ENCODE measurements at regions not wholly inside any gene's neighbourhood (a gene's known extent, or its start where the extent isn't known, plus 50 kb on each side); places are given as distances from the start of the nearest gene placed in this dataset.
A peak's percentile ranks its signal among the peaks of the same experiment; 100 is the strongest.
"Not testable (repeated sequence)": the region's sequence is repeated elsewhere in the genome, so short reads cannot be mapped to it uniquely, and the experiment has no call there.

DNA sequence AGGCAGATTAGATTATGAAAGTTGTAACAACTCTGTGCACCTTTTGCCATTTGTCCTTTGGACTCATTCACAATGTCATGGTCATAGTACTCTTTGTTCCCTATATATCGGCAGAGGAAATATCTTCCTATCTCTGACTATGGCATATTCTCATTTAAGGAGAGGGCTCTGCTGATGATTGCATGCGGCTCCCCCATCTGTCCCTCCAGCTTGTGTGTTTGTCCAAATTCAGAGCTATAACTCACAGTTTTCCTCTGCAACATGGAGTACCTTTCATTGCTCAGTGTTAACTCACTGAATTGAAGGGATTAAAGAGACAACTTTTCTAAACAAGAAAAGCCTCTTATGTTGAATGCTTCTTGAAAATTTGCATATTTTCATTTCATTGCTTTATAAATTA, 145.5 kb downstream of the OTUD1 start:
- peaks cover 7% of the 10 kb centered on the region for H3K9me3 Mint-ChIP-seq
- peaks cover 1% of the 10 kb centered on the region for H3K36me3 Mint-ChIP-seq
- no peaks in the 10 kb centered on the region for H3K4me1 Mint-ChIP-seq
- H3K4me3 Mint-ChIP-seq = no peak overlapping the region
- H3K27ac Mint-ChIP-seq = no peak overlapping the region
- H3K27me3 Mint-ChIP-seq = no peaks in the 10 kb centered on the region
- no peak for DNase-seq

DNA sequence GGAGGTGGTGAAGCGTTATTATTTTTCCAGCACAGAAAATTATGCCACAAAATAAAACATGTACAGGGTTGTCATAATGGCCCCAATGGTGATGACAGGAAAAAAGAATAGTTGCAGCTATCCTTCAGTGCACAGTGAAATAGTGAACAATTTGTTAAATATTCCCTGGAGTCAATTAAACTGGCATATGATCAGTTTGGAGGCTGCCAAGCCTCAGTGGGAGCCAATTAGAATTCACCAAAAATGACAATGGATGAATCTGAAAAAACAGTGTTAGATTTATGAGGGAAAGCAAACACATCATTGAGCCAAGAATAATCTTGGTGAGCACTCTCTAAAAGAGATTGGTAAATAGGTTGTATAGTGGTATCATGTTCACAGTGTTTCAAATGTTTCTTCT, 146.3 kb downstream of the OTUD1 start:
- no peak overlapping the region for H3K27ac Mint-ChIP-seq

DNA sequence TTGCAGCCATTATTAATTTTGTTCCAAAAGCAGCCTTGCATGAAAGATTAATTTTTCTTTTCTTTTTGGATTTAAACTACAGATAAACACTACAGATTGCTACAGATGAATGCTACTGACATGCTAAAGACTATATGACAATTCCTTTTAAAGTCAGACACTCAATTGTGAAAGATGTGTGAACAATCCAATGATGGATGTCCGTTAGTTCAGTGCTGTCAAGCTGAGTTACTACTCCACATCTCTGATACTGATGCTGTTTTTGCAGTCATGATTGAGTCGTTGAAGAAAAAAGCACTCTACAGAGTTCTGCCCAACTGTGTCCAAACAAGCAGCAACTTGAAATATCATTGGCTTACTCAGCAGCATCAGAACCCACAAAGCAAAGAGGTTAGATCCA, 146.8 kb downstream of the OTUD1 start:
- Mint-ChIP-seq H3K27me3 (no peaks in the 10 kb centered on the region), H3K27ac (no peak overlapping the region), H3K9me3 (peaks cover 7% of the 10 kb centered on the region), H3K4me1 (no peaks in the 10 kb centered on the region), H3K36me3 (peaks cover 1% of the 10 kb centered on the region), H3K4me3 (no peak overlapping the region)
- no peak for DNase-seq

More for the DNA sequence above, 146.3 kb downstream of the OTUD1 start:
- Mint-ChIP-seq H3K4me1 (no peaks in the 10 kb centered on the region), H3K4me3 (no peak overlapping the region), H3K36me3 (peaks cover 1% of the 10 kb centered on the region), H3K27me3 (no peaks in the 10 kb centered on the region), H3K9me3 (peaks cover 7% of the 10 kb centered on the region)
- no peak for DNase-seq

DNA sequence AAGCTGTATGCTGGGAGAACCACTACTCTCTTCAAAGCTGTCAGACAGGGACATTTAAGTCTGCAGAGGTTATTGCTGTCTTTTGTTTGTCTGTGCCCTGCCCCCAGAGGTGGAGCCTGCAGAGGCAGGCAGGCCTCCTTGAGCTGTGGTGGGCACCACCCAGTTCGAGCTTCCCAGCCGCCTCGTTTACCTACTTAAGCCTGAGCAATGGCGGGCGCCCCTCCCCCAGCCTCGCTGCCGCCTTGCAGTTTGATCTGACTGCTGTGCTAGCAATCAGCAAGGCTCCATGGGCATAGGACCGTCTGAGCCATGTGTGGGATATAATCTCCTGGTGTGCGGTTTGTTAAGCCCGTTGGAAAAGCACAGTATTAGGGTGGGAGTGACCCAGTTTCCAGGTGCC, 156.4 kb downstream of the OTUD1 start:
- peaks cover 33% of the 10 kb centered on the region for H3K9me3 Mint-ChIP-seq
- H3K27me3 Mint-ChIP-seq, DNase-seq, H3K4me1 Mint-ChIP-seq, H3K27ac Mint-ChIP-seq, H3K4me3 Mint-ChIP-seq: not testable (repeated sequence)
- peaks cover 23% of the 10 kb centered on the region for H3K36me3 Mint-ChIP-seq

DNA sequence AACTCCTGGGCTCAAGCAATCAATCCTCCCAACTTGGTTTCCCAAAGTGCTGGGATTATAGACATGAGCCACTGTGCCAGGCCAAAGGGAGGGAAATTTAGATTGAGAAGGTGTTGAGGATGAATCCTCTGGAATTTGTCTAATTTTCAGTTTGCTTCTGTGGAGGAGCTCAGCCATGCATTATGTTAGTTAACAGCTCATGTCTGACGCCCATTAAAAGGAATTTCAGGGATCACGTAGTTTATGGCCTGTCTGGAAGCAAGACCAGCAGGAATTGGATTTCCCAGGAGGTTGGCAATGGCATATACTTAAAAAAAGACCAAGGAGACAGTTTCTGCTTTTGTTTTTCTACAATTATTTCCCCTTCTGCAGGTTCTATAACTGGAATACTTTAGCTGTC, 165.7 kb downstream of the OTUD1 start:
- no peaks in the 10 kb centered on the region for H3K4me1 Mint-ChIP-seq
- no peaks in the 10 kb centered on the region for H3K27me3 Mint-ChIP-seq
- no peak overlapping the region for H3K4me3 Mint-ChIP-seq
- H3K9me3 Mint-ChIP-seq = no peaks in the 10 kb centered on the region
- DNase-seq = no peak
- H3K36me3 Mint-ChIP-seq = peaks cover 2% of the 10 kb centered on the region
- H3K27ac Mint-ChIP-seq = no peak overlapping the region

DNA sequence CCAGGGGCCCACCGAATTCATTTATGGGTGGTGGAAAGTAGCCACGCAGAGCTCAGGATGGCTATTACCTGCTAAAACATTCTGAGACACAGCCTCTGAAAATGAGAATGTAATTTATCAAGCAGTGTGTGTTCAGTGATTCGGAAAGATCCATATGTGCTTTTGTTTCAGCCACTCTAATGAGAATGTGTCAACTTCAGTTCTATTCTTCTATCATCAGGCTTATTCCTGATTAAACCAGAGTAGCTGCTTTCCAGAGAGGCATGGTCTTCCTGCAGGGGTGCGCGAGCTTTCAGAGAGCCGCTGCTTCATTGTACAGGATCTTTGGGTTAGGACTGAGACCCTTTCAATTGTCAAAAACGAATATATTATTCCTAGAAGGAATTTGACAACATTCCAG, 167.6 kb downstream of the OTUD1 start:
- Mint-ChIP-seq H3K9me3 (no peaks in the 10 kb centered on the region), H3K4me1 (no peaks in the 10 kb centered on the region), H3K4me3 (no peak overlapping the region), H3K36me3 (no peaks in the 10 kb centered on the region), H3K27ac (no peak overlapping the region), H3K27me3 (no peaks in the 10 kb centered on the region)
- no peak for DNase-seq

DNA sequence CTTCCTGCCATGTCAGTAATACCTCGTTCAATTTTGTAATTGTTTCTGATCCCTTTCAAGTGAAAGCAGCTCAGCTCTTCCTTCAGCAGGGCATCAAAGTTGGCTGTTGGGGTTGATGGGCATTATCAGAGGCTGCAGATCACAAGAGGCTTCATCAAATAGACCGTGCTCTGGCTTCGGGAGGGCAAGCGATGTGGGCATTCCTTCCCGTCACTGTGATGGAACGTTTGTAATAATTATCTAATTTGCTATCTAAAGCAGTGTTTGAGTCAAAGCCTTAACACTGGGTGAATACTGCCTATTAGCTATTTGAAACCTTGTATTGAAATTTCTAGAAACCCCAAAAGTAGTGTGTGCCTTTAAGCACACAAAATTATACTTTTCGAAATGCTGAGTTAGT, 170.1 kb downstream of the OTUD1 start:
- H3K9me3 Mint-ChIP-seq = no peaks in the 10 kb centered on the region
- no peaks in the 10 kb centered on the region for H3K36me3 Mint-ChIP-seq
- H3K27ac Mint-ChIP-seq = no peak overlapping the region
- peaks cover 2% of the 10 kb centered on the region for H3K4me1 Mint-ChIP-seq
- no peaks in the 10 kb centered on the region for H3K27me3 Mint-ChIP-seq
- no peak for DNase-seq
- H3K4me3 Mint-ChIP-seq = no peak overlapping the region

DNA sequence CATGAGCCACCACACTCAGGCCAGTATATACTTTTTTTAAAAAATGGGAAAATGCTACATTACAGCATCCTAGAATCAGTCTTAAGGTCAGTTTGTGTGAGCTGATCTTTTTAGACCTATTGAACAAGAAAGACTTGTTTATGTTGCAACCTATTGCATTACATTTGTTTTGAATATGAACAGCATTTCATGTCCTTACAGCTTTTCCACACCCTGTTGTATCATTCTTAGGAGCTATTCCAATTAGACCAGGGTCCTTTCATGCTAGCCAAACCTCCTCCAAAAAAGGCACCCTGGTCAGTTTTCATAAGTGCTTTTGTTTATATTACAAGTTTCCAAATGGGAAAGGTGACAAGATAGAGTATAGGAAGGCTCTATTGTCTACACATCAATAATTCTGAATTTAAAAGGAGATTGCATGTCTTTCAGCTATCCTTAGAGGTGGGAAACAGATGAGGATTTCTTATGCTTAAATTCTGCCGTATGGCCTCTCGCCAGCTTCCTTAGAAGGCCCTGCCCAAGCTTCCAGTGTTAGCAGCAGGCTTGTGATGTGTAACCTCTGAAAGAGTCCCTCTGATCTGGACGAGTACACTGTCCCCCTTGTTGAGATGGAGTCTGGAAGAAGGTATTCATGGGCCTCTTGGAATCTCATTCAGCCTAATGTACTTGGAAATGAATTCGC, 171.9 kb downstream of the OTUD1 start:
- H3K27ac Mint-ChIP-seq = no peak overlapping the region

DNA sequence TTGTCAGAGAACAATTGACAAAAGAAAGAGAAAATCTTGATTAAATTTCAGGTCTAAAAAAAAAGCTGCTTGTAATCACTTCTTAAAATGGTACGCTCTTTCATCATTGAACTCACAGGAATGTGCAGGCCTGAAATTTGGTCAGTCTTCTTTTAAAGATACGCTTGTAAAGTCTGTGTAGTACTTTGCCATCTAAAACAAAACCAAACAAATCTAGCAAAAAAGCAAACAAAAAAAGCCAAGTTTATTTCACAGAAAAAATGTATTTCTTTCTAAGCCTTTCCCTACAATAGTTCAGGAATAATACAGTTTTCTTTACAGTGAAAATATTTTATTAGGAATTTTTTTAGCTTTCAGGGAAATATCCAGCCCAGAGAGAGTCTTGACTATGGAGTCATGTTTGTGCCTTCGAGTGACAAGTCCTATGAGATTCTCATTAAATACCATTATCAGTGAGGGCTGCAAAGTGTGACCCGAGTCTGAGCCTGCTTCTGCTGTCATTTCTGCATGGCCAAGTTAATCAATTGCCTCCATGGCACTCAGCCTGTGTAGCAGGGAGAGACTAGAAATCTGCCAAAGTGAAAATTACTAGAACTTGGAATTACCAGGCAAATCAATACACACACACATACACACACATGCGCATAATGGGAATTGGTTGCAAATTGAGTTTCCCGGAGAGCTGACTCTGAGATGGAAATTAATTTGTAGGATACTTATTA, 172.6 kb downstream of the OTUD1 start:
- Mint-ChIP-seq H3K36me3 (no peaks in the 10 kb centered on the region), H3K27ac (no peak overlapping the region), H3K4me3 (no peak overlapping the region), H3K9me3 (no peaks in the 10 kb centered on the region), H3K4me1 (peaks cover 13% of the 10 kb centered on the region), H3K27me3 (no peaks in the 10 kb centered on the region)
- no peak for DNase-seq

More for the DNA sequence above, 171.9 kb downstream of the OTUD1 start:
- Mint-ChIP-seq H3K4me1 (peaks cover 13% of the 10 kb centered on the region), H3K4me3 (no peak overlapping the region), H3K27me3 (no peaks in the 10 kb centered on the region), H3K9me3 (no peaks in the 10 kb centered on the region), H3K36me3 (no peaks in the 10 kb centered on the region)
- no peak for DNase-seq

DNA sequence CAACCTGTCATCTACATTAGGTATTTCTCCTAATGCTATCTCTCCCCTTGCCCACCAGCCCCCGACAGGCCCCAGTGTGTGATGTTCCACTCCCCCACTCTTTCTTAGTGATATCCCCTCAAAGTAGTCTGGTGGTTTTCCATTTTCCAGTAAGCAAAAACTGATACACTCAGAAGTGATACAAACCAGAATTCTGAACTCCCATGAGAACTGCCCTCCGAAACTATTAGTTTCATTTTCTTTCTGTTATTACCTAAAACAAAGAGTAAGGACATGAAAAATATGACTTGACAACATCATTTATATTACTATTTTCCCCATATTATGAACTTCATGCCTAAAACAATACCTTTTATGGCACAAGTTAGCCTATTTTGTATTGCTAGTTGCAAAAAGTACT, 175.0 kb downstream of the OTUD1 start:
- no peaks in the 10 kb centered on the region for H3K36me3 Mint-ChIP-seq
- H3K27me3 Mint-ChIP-seq = no peaks in the 10 kb centered on the region
- peak overlapping the region; percentile 9 for H3K27ac Mint-ChIP-seq
- peaks cover 13% of the 10 kb centered on the region for H3K4me1 Mint-ChIP-seq
- no peaks in the 10 kb centered on the region for H3K9me3 Mint-ChIP-seq
- no peak for DNase-seq
- H3K4me3 Mint-ChIP-seq = no peak overlapping the region

DNA sequence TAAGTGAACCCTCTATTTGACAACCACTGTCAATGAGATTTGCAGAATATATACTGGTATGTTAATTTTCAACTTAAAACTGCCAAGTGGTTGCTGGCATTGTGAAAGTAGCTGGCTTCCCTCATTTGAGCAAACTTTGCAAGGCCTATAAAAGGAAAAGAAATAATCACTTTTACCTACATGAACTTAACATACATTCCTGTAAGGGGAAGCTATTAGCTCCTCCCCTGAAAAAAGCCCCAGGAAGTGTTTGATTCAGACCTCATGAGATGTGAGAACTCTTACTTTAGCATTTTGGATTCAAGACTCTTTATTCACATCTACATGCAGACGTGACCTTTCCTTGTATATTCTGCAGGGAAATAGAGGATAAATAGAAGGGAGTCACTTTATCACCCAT, 175.6 kb downstream of the OTUD1 start:
- H3K4me3 Mint-ChIP-seq = no peak overlapping the region
- no peaks in the 10 kb centered on the region for H3K9me3 Mint-ChIP-seq
- DNase-seq = no peak

DNA sequence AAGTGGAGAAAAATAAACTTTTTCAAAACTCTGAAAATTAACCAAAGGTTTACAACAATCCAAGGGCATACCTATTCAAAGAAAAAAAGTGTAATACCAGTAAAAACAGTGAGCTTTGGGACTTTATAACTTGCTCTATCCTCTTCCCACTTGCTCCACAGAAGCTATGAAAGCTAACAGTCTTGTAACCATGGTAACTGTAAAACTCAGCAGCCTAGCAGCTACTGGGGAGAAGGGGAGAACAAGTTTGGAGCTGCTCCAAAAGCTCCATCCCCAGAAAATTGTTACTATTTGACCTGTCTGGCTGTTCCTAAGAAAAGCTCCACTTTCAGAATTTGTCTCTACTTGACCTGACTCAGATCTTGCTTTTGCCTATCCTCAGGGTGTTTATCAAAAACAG, 191.5 kb downstream of the OTUD1 start:
- no peak for DNase-seq
- Mint-ChIP-seq H3K36me3 (peaks cover 4% of the 10 kb centered on the region), H3K4me1 (no peaks in the 10 kb centered on the region), H3K4me3 (no peak overlapping the region), H3K9me3 (peaks cover 11% of the 10 kb centered on the region), H3K27me3 (no peaks in the 10 kb centered on the region), H3K27ac (no peak overlapping the region)

More for the DNA sequence above, 175.6 kb downstream of the OTUD1 start:
- H3K4me1 Mint-ChIP-seq = peaks cover 13% of the 10 kb centered on the region
- no peaks in the 10 kb centered on the region for H3K27me3 Mint-ChIP-seq
- no peaks in the 10 kb centered on the region for H3K36me3 Mint-ChIP-seq
- H3K27ac Mint-ChIP-seq = no peak overlapping the region

DNA sequence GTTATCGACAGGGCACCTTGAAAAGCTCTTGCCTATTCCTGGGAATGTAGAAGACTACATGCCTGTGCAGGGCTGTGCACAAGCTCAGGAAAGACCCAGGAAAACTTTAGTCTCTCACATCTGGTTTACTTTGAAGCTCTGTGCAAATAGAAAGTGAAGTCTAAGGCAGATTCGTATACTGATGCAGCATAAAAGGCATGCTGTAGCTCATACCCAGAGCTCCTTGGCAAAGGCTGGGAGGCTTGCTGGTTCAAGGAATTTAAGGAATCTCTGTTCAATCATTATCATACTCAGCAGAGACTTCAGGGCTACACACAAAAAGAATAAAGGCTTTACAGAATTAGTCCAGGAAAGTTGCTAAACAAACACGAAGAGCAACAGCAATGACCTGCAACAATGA, 192.0 kb downstream of the OTUD1 start:
- no peak overlapping the region for H3K27ac Mint-ChIP-seq
- peaks cover 4% of the 10 kb centered on the region for H3K36me3 Mint-ChIP-seq
- H3K4me3 Mint-ChIP-seq = no peak overlapping the region
- no peak for DNase-seq
- H3K4me1 Mint-ChIP-seq = no peaks in the 10 kb centered on the region
- no peaks in the 10 kb centered on the region for H3K27me3 Mint-ChIP-seq
- peaks cover 11% of the 10 kb centered on the region for H3K9me3 Mint-ChIP-seq

DNA sequence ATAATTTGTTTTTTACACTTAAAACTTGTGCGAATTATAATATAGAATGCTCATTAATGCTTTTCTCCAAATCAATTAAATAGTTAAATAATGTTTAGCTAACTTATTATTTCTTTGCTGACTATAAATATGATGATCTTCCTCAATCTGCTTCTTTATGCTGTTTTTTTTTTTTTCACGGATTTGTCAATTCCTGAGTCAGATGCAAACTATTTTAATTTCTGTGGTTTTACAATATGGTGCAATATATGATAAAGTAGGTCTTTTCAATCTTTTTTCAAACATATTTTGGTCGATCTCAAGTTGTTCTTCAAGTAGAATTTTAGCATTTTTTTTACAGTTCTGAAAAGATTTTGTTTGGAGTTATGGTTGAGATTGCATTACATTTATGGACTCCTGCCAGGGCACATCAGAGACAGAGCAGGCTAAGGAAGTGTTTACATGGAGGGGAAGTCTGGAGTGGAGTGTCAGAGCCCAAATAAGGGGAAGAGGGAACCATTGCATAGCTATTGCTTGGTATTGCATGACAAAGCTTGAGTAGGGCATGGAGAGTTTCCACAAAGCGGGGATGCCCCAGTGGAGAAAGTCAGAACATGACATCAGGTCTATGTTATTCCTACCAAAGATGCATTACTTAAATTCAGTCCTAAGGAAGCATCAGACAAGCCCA, 204.4 kb downstream of the OTUD1 start:
- Mint-ChIP-seq H3K36me3 (no peaks in the 10 kb centered on the region), H3K4me1 (no peaks in the 10 kb centered on the region), H3K4me3 (no peak overlapping the region), H3K27me3 (peaks cover 9% of the 10 kb centered on the region), H3K27ac (no peak overlapping the region), H3K9me3 (no peaks in the 10 kb centered on the region)
- no peak for DNase-seq

DNA sequence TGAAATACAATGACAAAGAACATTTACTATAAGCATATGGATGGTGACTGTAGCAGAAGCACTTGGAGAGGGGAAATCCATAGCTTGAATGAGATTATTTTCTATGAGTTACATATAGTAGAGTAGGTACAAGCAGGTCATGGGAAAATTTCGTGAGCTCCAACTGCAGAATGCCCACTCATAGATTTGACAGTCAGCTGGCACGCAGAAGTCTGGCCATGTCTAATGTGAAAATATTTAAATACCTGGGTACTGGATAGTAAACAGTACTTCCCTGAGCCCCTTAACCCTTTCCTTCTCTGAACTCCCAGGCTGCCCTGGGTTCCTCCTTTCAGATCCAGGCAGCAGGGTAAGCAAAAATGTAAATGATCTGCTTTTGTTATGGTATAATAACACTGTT, 209.7 kb downstream of the OTUD1 start:
- H3K4me3 Mint-ChIP-seq = no peak overlapping the region

More for the DNA sequence above, 209.7 kb downstream of the OTUD1 start:
- Mint-ChIP-seq H3K4me1 (peaks cover 3% of the 10 kb centered on the region), H3K27ac (no peak overlapping the region), H3K27me3 (peaks cover 7% of the 10 kb centered on the region), H3K36me3 (peaks cover 2% of the 10 kb centered on the region), H3K9me3 (peaks cover 3% of the 10 kb centered on the region)
- no peak for DNase-seq

Measured in activated naive CD8-positive, alpha-beta T cell treated with anti-CD3 and anti-CD28 coated beads for 36 hours (primary cell).